Mesenchymal stem cell (in vitro differentiated cells and primary cell): ENCODE measurements at regions not wholly inside any gene's neighbourhood (a gene's known extent, or its start where the extent isn't known, plus 50 kb on each side); places are given as distances from the start of the nearest gene placed in this dataset.

Experiments used
- DNase-seq: peaks from one replicate; pipeline ENCODE4 v3.0.0-alpha.2; 2013
- H2AFZ ChIP-seq: one replicate; pipeline ENCODE4 v1.6.1; 2013; ENCODE audit warnings: low read depth, mild to moderate bottlenecking, control low read depth, inconsistent platforms, low read length, moderate library complexity
- H2AK5ac ChIP-seq: 2 replicates; pipeline ENCODE4 v1.6.1; 2013; ENCODE audit warnings: low read length, moderate library complexity, mild to moderate bottlenecking, inconsistent platforms; ENCODE audit not compliant: severe bottlenecking
- H2BK120ac ChIP-seq: one replicate; pipeline ENCODE4 v1.6.1; 2013; ENCODE audit warnings: low read depth, mild to moderate bottlenecking, inconsistent platforms, low read length, moderate library complexity
- H2BK12ac ChIP-seq, 2 experiments: one replicate each; pipeline ENCODE4 v1.6.1; 2013; ENCODE audit warnings: inconsistent platforms in 2 of 2, low read length in 2 of 2, mild to moderate bottlenecking in 2 of 2, moderate library complexity in 2 of 2, control low read depth in 1 of 2
- H2BK15ac ChIP-seq: one replicate; pipeline ENCODE4 v1.6.1; 2013; ENCODE audit warnings: mild to moderate bottlenecking, low read depth, inconsistent platforms; ENCODE audit not compliant: poor library complexity, severe bottlenecking
- H2BK5ac ChIP-seq: 2 replicates; pipeline ENCODE4 v1.6.1; 2013; ENCODE audit warnings: low read depth, mild to moderate bottlenecking, low read length, control low read depth, inconsistent platforms; ENCODE audit not compliant: poor library complexity, severe bottlenecking
- H3K14ac ChIP-seq, 2 experiments: one replicate each; pipeline ENCODE4 v1.6.1; 2013; ENCODE audit warnings: inconsistent platforms in 2 of 2, low read length in 2 of 2, control low read depth in 1 of 2, mild to moderate bottlenecking in 1 of 2, moderate library complexity in 1 of 2
- H3K18ac ChIP-seq, 2 experiments: one replicate each; pipeline ENCODE4 v1.6.1; 2013; ENCODE audit warnings: inconsistent platforms in 2 of 2, low read length in 2 of 2, control low read depth in 1 of 2, low read depth in 1 of 2, mild to moderate bottlenecking in 1 of 2
- H3K23ac ChIP-seq, 2 experiments: one replicate each; pipeline ENCODE4 v1.6.1; 2013; ENCODE audit warnings: inconsistent platforms in 2 of 2, low read length in 2 of 2, mild to moderate bottlenecking in 2 of 2, moderate library complexity in 2 of 2, control low read depth in 1 of 2
- H3K27ac ChIP-seq: 2 replicates; pipeline ENCODE4 v1.5.1; 2013; ENCODE audit warnings: mild to moderate bottlenecking, moderate library complexity, low read length, control low read depth, inconsistent platforms; ENCODE audit not compliant: poor library complexity, severe bottlenecking
- H3K27me3 ChIP-seq, 2 experiments: 2 replicates each; pipeline versions ENCODE4 v1.6.1 to v1.7.0; 2013; ENCODE audit warnings: low read length in 2 of 2, mild to moderate bottlenecking in 2 of 2, moderate library complexity in 2 of 2, control low read depth in 1 of 2, inconsistent platforms in 1 of 2; ENCODE audit not compliant: control insufficient read depth in 1 of 2, insufficient read depth in 1 of 2
- H3K36me3 ChIP-seq, 2 experiments: 2 replicates each; pipeline versions ENCODE4 v1.6.1 to v1.7.0; 2013; ENCODE audit warnings: low read length in 2 of 2, control low read depth in 1 of 2, inconsistent platforms in 1 of 2, low read depth in 1 of 2, mild to moderate bottlenecking in 1 of 2; ENCODE audit not compliant: insufficient read depth in 2 of 2, control insufficient read depth in 1 of 2
- H3K4ac ChIP-seq, 2 experiments: one replicate each; pipeline ENCODE4 v1.6.1; 2013; ENCODE audit warnings: inconsistent platforms in 2 of 2, low read length in 2 of 2, mild to moderate bottlenecking in 2 of 2, moderate library complexity in 2 of 2, control low read depth in 1 of 2, low read depth in 1 of 2
- H3K4me1 ChIP-seq: 2 replicates; pipeline ENCODE4 v1.6.1; 2013; ENCODE audit warnings: low read depth, low read length, control low read depth; ENCODE audit not compliant: control insufficient read depth, insufficient read depth
- H3K4me2 ChIP-seq: 2 replicates; pipeline ENCODE4 v1.6.1; 2013; ENCODE audit warnings: low read length, mild to moderate bottlenecking, inconsistent platforms; ENCODE audit not compliant: poor library complexity, severe bottlenecking
- H3K4me3 ChIP-seq, 2 experiments: 2 replicates each; pipeline versions ENCODE4 v1.5.1 to v1.7.0; 2013; ENCODE audit warnings: low read length in 2 of 2, mild to moderate bottlenecking in 2 of 2, control low read depth in 1 of 2, low read depth in 1 of 2; ENCODE audit not compliant: insufficient read depth in 1 of 2
- H3K79me1 ChIP-seq: replicated peaks from 2 replicates; pipeline ENCODE4 v1.6.1; 2013; ENCODE audit warnings: mild to moderate bottlenecking, control low read depth, low read length, inconsistent platforms; ENCODE audit not compliant: poor library complexity, severe bottlenecking
- H3K9ac ChIP-seq: 2 replicates; pipeline ENCODE4 v1.7.0; 2013; ENCODE audit warnings: mild to moderate bottlenecking, low read length, moderate library complexity
- H3K9me3 ChIP-seq: 2 replicates; pipeline ENCODE4 v1.7.0; 2013; ENCODE audit warnings: mild to moderate bottlenecking, low read length; ENCODE audit not compliant: control insufficient read depth
- H4K8ac ChIP-seq: one replicate; pipeline ENCODE4 v1.6.1; 2013; ENCODE audit warnings: inconsistent platforms, mild to moderate bottlenecking, low read length, moderate library complexity
- H4K91ac ChIP-seq: one replicate; pipeline ENCODE4 v1.6.1; 2013; ENCODE audit warnings: mild to moderate bottlenecking, low read length, inconsistent platforms
- WGBS: methylation state at CpG from one replicate; pipeline ENCODE4 v1.1.7; 2013; ENCODE audit warnings: mixed read lengths; 5-methylcytosine and 5-hydroxymethylcytosine counted together

DNA sequence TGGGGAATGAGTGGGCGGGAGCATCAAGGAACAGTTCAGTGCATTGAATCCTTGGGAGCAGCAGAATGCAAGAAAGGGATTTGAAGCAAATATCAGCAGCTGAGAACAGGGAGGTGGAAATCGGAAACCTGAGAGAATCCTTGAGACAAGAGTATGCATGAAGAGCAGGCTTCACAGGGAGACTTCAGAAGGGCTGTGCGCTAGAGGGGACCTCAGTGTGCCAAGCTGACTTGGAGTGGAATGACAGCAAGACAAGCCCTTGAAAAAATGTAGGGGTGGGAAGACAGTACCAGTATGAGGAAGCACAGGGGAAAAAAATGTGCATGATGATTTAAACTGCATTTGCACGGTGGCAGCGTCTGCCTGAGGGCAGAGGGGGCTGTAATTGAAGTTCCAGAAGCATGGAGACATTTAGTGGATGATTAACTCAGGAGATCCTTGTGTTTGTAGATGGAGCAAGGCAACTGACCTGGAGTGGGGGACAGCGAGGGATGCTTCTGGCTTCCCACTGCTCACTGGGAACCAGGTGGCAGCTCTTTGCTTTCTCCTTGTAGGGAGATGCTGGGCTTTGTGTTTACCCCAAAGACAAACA is 204.9 kb upstream of the PLET1 start:
- H3K4ac ChIP-seq: no peak overlapping the region
- no peak overlapping the region for H4K8ac ChIP-seq
- no peak overlapping the region for H3K23ac ChIP-seq
- no peak overlapping the region for H3K4me2 ChIP-seq
- no peak overlapping the region for H4K91ac ChIP-seq
- H3K4me3 ChIP-seq: no peak overlapping the region
- H2BK5ac ChIP-seq: no peak overlapping the region
- H3K27ac ChIP-seq: no peak overlapping the region
- peaks cover 2% of the 10 kb centered on the region for H3K4me1 ChIP-seq
- H3K36me3 ChIP-seq: no peaks in the 10 kb centered on the region
- DNase-seq: peak; percentile 15
- no peak overlapping the region for H2AK5ac ChIP-seq
- H2BK15ac ChIP-seq: no peak overlapping the region
- no peak overlapping the region for H2AFZ ChIP-seq
- no peaks in the 10 kb centered on the region for H3K9me3 ChIP-seq
- no peak overlapping the region for H2BK120ac ChIP-seq
- no peak overlapping the region for H3K14ac ChIP-seq
- H3K9ac ChIP-seq: no peak overlapping the region
- H3K18ac ChIP-seq: no peak overlapping the region
- H3K79me1 ChIP-seq: no peaks in the 10 kb centered on the region
- no peak overlapping the region for H2BK12ac ChIP-seq
- no peaks in the 10 kb centered on the region for H3K27me3 ChIP-seq
- 77% methylated on average over 6 of the region's 6 CpGs for WGBS

- no peak for DNase-seq
- H2BK12ac ChIP-seq: peak overlapping the region in 1 of 2 experiments; percentile 10
- H2BK120ac ChIP-seq: no peak overlapping the region
- no peak overlapping the region for H4K91ac ChIP-seq
- peaks cover 2% of the 10 kb centered on the region for H3K4me1 ChIP-seq
- no peak overlapping the region for H2AK5ac ChIP-seq
- no peak overlapping the region for H4K8ac ChIP-seq
- no peak overlapping the region for H3K18ac ChIP-seq
- H2AFZ ChIP-seq: no peak overlapping the region
- H3K14ac ChIP-seq: no peak overlapping the region
- no peak overlapping the region for H3K27ac ChIP-seq
- H3K27me3 ChIP-seq: peaks cover 0 to 4% of the 10 kb centered on the region in 2 experiments
- no peak overlapping the region for H3K4ac ChIP-seq
- H2BK15ac ChIP-seq: no peak overlapping the region
- H3K23ac ChIP-seq: no peak overlapping the region
- H3K9ac ChIP-seq: no peak overlapping the region
- H3K79me1 ChIP-seq: no peaks in the 10 kb centered on the region
- H2BK5ac ChIP-seq: no peak overlapping the region
- WGBS: 90% methylated on average over 3 of the region's 3 CpGs
- H3K9me3 ChIP-seq: no peaks in the 10 kb centered on the region
- H3K36me3 ChIP-seq: no peaks in the 10 kb centered on the region
- H3K4me2 ChIP-seq: no peak overlapping the region
- no peak overlapping the region for H3K4me3 ChIP-seq
Measured at GRCh38 chr11:112467721-112468120, 207.1 kb upstream of the PLET1 start.

GRCh38 chr11:112469376-112469775 is 208.7 kb upstream of the PLET1 start:
- H3K4ac ChIP-seq: no peak overlapping the region
- no peaks in the 10 kb centered on the region for H3K9me3 ChIP-seq
- DNase-seq: no peak
- no peak overlapping the region for H2BK15ac ChIP-seq
- no peak overlapping the region for H2AK5ac ChIP-seq
- H3K18ac ChIP-seq: no peak overlapping the region
- peaks cover 2% of the 10 kb centered on the region for H3K4me1 ChIP-seq
- H3K14ac ChIP-seq: no peak overlapping the region
- H4K8ac ChIP-seq: no peak overlapping the region
- no peak overlapping the region for H2BK12ac ChIP-seq
- H3K9ac ChIP-seq: no peak overlapping the region
- WGBS: 90% methylated on average over 4 of the region's 4 CpGs
- H3K4me3 ChIP-seq: no peak overlapping the region
- no peak overlapping the region for H2AFZ ChIP-seq
- H3K23ac ChIP-seq: no peak overlapping the region
- H2BK5ac ChIP-seq: no peak overlapping the region
- no peak overlapping the region for H2BK120ac ChIP-seq
- no peaks in the 10 kb centered on the region for H3K36me3 ChIP-seq
- no peaks in the 10 kb centered on the region for H3K79me1 ChIP-seq
- no peak overlapping the region for H3K27ac ChIP-seq
- H4K91ac ChIP-seq: no peak overlapping the region
- H3K4me2 ChIP-seq: no peak overlapping the region
- H3K27me3 ChIP-seq: peaks cover 0 to 9% of the 10 kb centered on the region in 2 experiments

GRCh38 chr11:112470355-112470754 is 209.7 kb upstream of the PLET1 start:
- Histone ChIP-seq H3K4me2 (no peak overlapping the region), H2BK5ac (no peak overlapping the region), H2BK120ac (no peak overlapping the region), H4K8ac (no peak overlapping the region), H3K18ac (no peak overlapping the region), H3K4ac (no peak overlapping the region), H3K27me3 (peaks cover 0 to 12% of the 10 kb centered on the region in 2 experiments), H2BK12ac (no peak overlapping the region), H3K4me1 (peaks cover 2% of the 10 kb centered on the region), H3K9me3 (no peaks in the 10 kb centered on the region), H3K79me1 (no peaks in the 10 kb centered on the region), H2AK5ac (no peak overlapping the region), H4K91ac (no peak overlapping the region), H2BK15ac (no peak overlapping the region), H3K36me3 (no peaks in the 10 kb centered on the region), H3K23ac (no peak overlapping the region), H3K27ac (no peak overlapping the region), H3K9ac (no peak overlapping the region), H2AFZ (no peak overlapping the region), H3K4me3 (no peak overlapping the region), H3K14ac (no peak overlapping the region)
- DNase-seq: peak; percentile 8
- 86% methylated on average over 2 of the region's 4 CpGs for WGBS
